ENCODE measurements at regions not wholly inside any gene's neighbourhood (a gene's known extent, or its start where the extent isn't known, plus 50 kb on each side); places are given as distances from the start of the nearest gene placed in this dataset.

- no peak overlapping the region for H2BK12ac ChIP-seq (ENCODE audit: insufficient read length, low read depth, low read length)
- H3K14ac ChIP-seq (ENCODE audit: insufficient read depth, low read length): no peak overlapping the region
- H3K18ac ChIP-seq (ENCODE audit: insufficient read length, low read depth, low read length): no peak overlapping the region
- H4K8ac ChIP-seq (replicated peaks; ENCODE audit: insufficient read length, low read depth, low read length): no peak overlapping the region
- WGBS (ENCODE audit: extremely low coverage, insufficient read length, low lambda C conversion rate): no CpG with 5 or more reads among the region's 39 CpGs
- Mint-ChIP-seq H3K27ac (no peak overlapping the region), H3K9me3 (peaks cover 96 to 99% of the 10 kb centered on the region in 2 experiments), H3K27me3 (ENCODE audit: low read depth) (peaks cover 6% of the 10 kb centered on the region), H3K4me1 (no peaks in the 10 kb centered on the region), H3K36me3 (ENCODE audit: insufficient read depth in 1 of 3, low read depth in 3 of 3) (peaks cover 11 to 20% (median 16%) of the 10 kb centered on the region in 3 experiments; a peak in 6 of 7 replicates), H3K4me3 (no peak overlapping the region)
- H3K4me1 ChIP-seq (ENCODE audit: insufficient read depth, low read length): no peaks in the 10 kb centered on the region
- no peak overlapping the region for H3K4me2 ChIP-seq (ENCODE audit: insufficient read depth, insufficient read length, low read length)
- no peaks in the 10 kb centered on the region for H4K20me1 ChIP-seq (ENCODE audit: control insufficient read depth, insufficient read depth, insufficient read length)
- no peak overlapping the region for H2BK20ac ChIP-seq (ENCODE audit: low read depth, low read length, poor library complexity, severe bottlenecking)
- no peak overlapping the region for H4K91ac ChIP-seq (ENCODE audit: insufficient read length, low read depth, low read length)
- H2AFZ ChIP-seq (ENCODE audit: low read length): no peak overlapping the region
- no peak overlapping the region for H3K27ac ChIP-seq (ENCODE audit: insufficient read length, low read depth, low read length)
- H4K5ac ChIP-seq (ENCODE audit: insufficient read length, low read depth, low read length): no peak overlapping the region
- H3K4ac ChIP-seq (ENCODE audit: low read depth, low read length): no peak overlapping the region
- no peaks in the 10 kb centered on the region for H3K27me3 ChIP-seq (ENCODE audit: insufficient read depth, low read length)
- TF ChIP-seq, protein P1, sequence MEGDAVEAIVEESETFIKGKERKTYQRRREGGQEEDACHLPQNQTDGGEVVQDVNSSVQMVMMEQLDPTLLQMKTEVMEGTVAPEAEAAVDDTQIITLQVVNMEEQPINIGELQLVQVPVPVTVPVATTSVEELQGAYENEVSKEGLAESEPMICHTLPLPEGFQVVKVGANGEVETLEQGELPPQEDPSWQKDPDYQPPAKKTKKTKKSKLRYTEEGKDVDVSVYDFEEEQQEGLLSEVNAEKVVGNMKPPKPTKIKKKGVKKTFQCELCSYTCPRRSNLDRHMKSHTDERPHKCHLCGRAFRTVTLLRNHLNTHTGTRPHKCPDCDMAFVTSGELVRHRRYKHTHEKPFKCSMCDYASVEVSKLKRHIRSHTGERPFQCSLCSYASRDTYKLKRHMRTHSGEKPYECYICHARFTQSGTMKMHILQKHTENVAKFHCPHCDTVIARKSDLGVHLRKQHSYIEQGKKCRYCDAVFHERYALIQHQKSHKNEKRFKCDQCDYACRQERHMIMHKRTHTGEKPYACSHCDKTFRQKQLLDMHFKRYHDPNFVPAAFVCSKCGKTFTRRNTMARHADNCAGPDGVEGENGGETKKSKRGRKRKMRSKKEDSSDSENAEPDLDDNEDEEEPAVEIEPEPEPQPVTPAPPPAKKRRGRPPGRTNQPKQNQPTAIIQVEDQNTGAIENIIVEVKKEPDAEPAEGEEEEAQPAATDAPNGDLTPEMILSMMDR (conservative IDR thresholded peaks at IDR 0.05): no peak
- H2BK5ac ChIP-seq (ENCODE audit: insufficient read length, low read length): no peak overlapping the region
- no peaks in the 10 kb centered on the region for H3K79me2 ChIP-seq (ENCODE audit: insufficient read depth, low read length)
- no peaks in the 10 kb centered on the region for H3K79me1 ChIP-seq (ENCODE audit: insufficient read depth, low read depth, low read length, poor library complexity, severe bottlenecking)
- H3K9ac ChIP-seq (ENCODE audit: extremely low read depth, insufficient read length, low read length): no peak overlapping the region
- peaks cover 3% of the 10 kb centered on the region for H3K23me2 ChIP-seq (ENCODE audit: insufficient read length, low read depth, low read length, poor library complexity, severe bottlenecking)
- H3K9me3 ChIP-seq (ENCODE audit: control insufficient read depth, low read depth, low read length): peaks cover 96% of the 10 kb centered on the region
- no peak overlapping the region for H3K23ac ChIP-seq (ENCODE audit: insufficient read length, low read depth, low read length)
- no peak overlapping the region for H3T11ph ChIP-seq (ENCODE audit: low read length)
- no peak overlapping the region for H2AK5ac ChIP-seq (ENCODE audit: insufficient read length, low read length)
- DNase-seq: no peak
- H2BK15ac ChIP-seq (ENCODE audit: low read depth, low read length): no peak overlapping the region
- H2BK120ac ChIP-seq (ENCODE audit: low read depth, low read length, poor library complexity, severe bottlenecking): no peak overlapping the region
- H3K56ac ChIP-seq (ENCODE audit: insufficient read length, low read depth, low read length): no peak overlapping the region
These were observed 162.2 kb upstream of the ALG10B start for GRCh38 chr12:38154096-38155019.
